Activated CD8-positive, alpha-beta memory T cell treated with anti-CD3 and anti-CD28 coated beads, Interleukin-2, amount 50 U/mL, for 1 hour (primary cell): ENCODE measurements at regions not wholly inside any gene's neighbourhood (a gene's known extent, or its start where the extent isn't known, plus 50 kb on each side); places are given as distances from the start of the nearest gene placed in this dataset.
"Not testable (repeated sequence)": the region's sequence is repeated elsewhere in the genome, so short reads cannot be mapped to it uniquely, and the experiment has no call there.

Experiments used
- DNase-seq: peaks from one replicate; pipeline ENCODE4 v3.0.0-alpha.2; 2020; ENCODE audit errors: extremely low read depth

- DNase-seq = no peak
These were observed 94.0 kb upstream of the FOXN2 start for GRCh38 chr2:48220501-48220900.

- no peak for DNase-seq
These were observed 92.5 kb upstream of the FOXN2 start for GRCh38 chr2:48221846-48222516.

GRCh38 chr2:48227617-48228344 lies 86.7 kb upstream of the FOXN2 start:
- no peak for DNase-seq

- no peak for DNase-seq
These were observed 86.2 kb upstream of the FOXN2 start for GRCh38 chr2:48228345-48228684.

- no peak for DNase-seq
These were observed 85.4 kb upstream of the FOXN2 start for GRCh38 chr2:48229063-48229462.

GRCh38 chr2:48230834-48231233 lies 83.6 kb upstream of the FOXN2 start:
- no peak for DNase-seq

GRCh38 chr2:48232351-48232750 lies 82.1 kb upstream of the FOXN2 start:
- DNase-seq = no peak

- no peak for DNase-seq
These were observed 81.5 kb upstream of the FOXN2 start for GRCh38 chr2:48233005-48233404.

GRCh38 chr2:48233824-48234223 lies 80.7 kb upstream of the FOXN2 start:
- DNase-seq = not testable (repeated sequence)

- DNase-seq = no peak
These were observed 79.4 kb upstream of the FOXN2 start for GRCh38 chr2:48235076-48235475.

GRCh38 chr2:48238381-48238780 lies 76.1 kb upstream of the FOXN2 start:
- DNase-seq = no peak

- no peak for DNase-seq
These were observed 73.6 kb upstream of the FOXN2 start for GRCh38 chr2:48240912-48241311.

GRCh38 chr2:48247206-48247605 lies 67.3 kb upstream of the FOXN2 start:
- no peak for DNase-seq

- DNase-seq = no peak
These were observed 66.1 kb upstream of the FOXN2 start for GRCh38 chr2:48248251-48248933.

GRCh38 chr2:48249025-48249424 lies 65.5 kb upstream of the FOXN2 start:
- DNase-seq = no peak

GRCh38 chr2:48249631-48250473 lies 64.6 kb upstream of the FOXN2 start:
- DNase-seq = no peak

- DNase-seq = no peak
These were observed 64.0 kb upstream of the FOXN2 start for GRCh38 chr2:48250474-48250844.

- DNase-seq = no peak
These were observed 63.5 kb upstream of the FOXN2 start for GRCh38 chr2:48250943-48251342.

- DNase-seq = no peak
These were observed 62.9 kb upstream of the FOXN2 start for GRCh38 chr2:48251437-48252148.

GRCh38 chr2:48253301-48253700 lies 61.2 kb upstream of the FOXN2 start:
- no peak for DNase-seq

- no peak for DNase-seq
These were observed 59.6 kb upstream of the FOXN2 start for GRCh38 chr2:48254839-48255238.

GRCh38 chr2:48257456-48257855 lies 57.0 kb upstream of the FOXN2 start:
- DNase-seq = no peak
